Pancreas (tissue), 10 donors: ENCODE measurements at regions not wholly inside any gene's neighbourhood (a gene's known extent, or its start where the extent isn't known, plus 50 kb on each side); places are given as distances from the start of the nearest gene placed in this dataset.

Source experiments
- ATAC-seq, 4 donors: fragments of 200-7000 bp; cut with Tn5 transposase; one replicate each; pipeline versions ENCODE4 v1.8.0 to v1.9.1; 2020; ENCODE audit warnings: mild to moderate bottlenecking in 4 of 4, moderate library complexity in 4 of 4
- DNase-seq, 6 donors: peaks; one replicate each; pipeline ENCODE4 v3.0.0-alpha.2; 2020
- FAIRE-seq: peaks from 2 replicates; lab custom pipeline; 2012; peaks lifted over from hg19 to GRCh38; lab: Jason Lieb, UNC
- H3K27ac ChIP-seq, 4 donors: fragments of 200-600 bp; sonication (generic); 1 replicate in 3 of 4; 2 replicates in 1 of 4; pipeline versions ENCODE4 v1.5.0 to v1.8.0; 2020
- H3K27me3 ChIP-seq, 4 donors: fragments of 200-600 bp; one replicate each; pipeline ENCODE4 v1.8.0; 2021
- H3K36me3 ChIP-seq, 3 donors: fragments of 200-600 bp; sonication (generic) in 1 of 3; one replicate each; pipeline versions ENCODE4 v1.5.0 to v1.8.0; 2020 to 2021
- H3K4me1 ChIP-seq, 3 donors: fragments of 200-600 bp; one replicate each; pipeline ENCODE4 v1.8.0; 2021
- H3K4me3 ChIP-seq, 4 donors: fragments of 200-600 bp; sonication (generic) in 2 of 4; one replicate each; pipeline versions ENCODE4 v1.5.0 to v1.8.0; 2020 to 2021
- H3K9me3 ChIP-seq, 4 donors: fragments of 200-600 bp; one replicate each; pipeline ENCODE4 v1.8.0; 2021
- CTCF ChIP-seq, 4 donors: fragments of 200-600 bp; sonication (generic) in 3 of 4; IDR thresholded peaks; one replicate each; pipeline versions ENCODE4 v1.5.0 to v1.8.0; 2021; ENCODE audit warnings: antibody characterized with exemption in 4 of 4
- WGBS, 2 donors: extraction: QIAGEN DNeasy Blood & Tissue Kit; methylation state at CpG; one replicate each; pipeline ENCODE4 v1.1.7; 2013; 5-methylcytosine and 5-hydroxymethylcytosine counted together
- intact Hi-C, 3 donors: fragments of 100-400 bp; cut with DNase I; formaldehyde crosslinking; loops; one replicate each; pipeline versions ENCODE4 v1.11.1 to v1.14.2; 2022
- donor health status: healthy with polysubstance abuse.
- donor health status: DM: no; HTN: no; CAD: no; lungs with moderate emphysema.
- donor health status: DM: no; HTN: no; CAD: no.
- donor health status: control.
- donor health status: control.
- donor health status: Bipolar disorder and iron deficiency.
- donor health status: DM: yes; HTN: yes; CAD: no.
- donor health status: DM: no; HTN: no; CAD: no.
- donor health status: DM: no; HTN: no; CAD: no.
- donor health status: DM: yes; HTN: yes; CAD: no.

GRCh38 chr16:9296271-9296590 is 204.8 kb downstream of the HAPSTR1 start:
- Histone ChIP-seq H3K36me3 (no peaks in the 10 kb centered on the region), H3K4me3 (peak overlapping the region in 1 of 4 donors; percentile 22), H3K9me3 (no peaks in the 10 kb centered on the region), H3K4me1 (peaks cover 9 to 12% (median 11%) of the 10 kb centered on the region in 3 donors), H3K27ac (peak overlapping the region in 3 of 4 donors; percentile 65 to 78 (median 66)), H3K27me3 (no peaks in the 10 kb centered on the region)
- WGBS, 2 donors = 0 to 2% methylated on average over 2 of the region's 2 CpGs
- intact Hi-C loops = no loop called here
- DNase-seq (peak in 2 of 6 donors; percentile 44 to 51), FAIRE-seq (no peak), ATAC-seq (peak; percentile 83 to 94 (median 91))
- no peak for TF ChIP-seq CTCF (IDR thresholded peaks at IDR 0.05)

GRCh38 chr16:9297437-9298113 is 206.1 kb downstream of the HAPSTR1 start:
- ATAC-seq = peak in 1 of 4 donors; percentile 31
- Histone ChIP-seq H3K4me3 (no peak overlapping the region), H3K27ac (no peak overlapping the region), H3K4me1 (peaks cover 9 to 16% (median 12%) of the 10 kb centered on the region in 3 donors), H3K9me3 (no peaks in the 10 kb centered on the region), H3K36me3 (no peaks in the 10 kb centered on the region), H3K27me3 (no peaks in the 10 kb centered on the region)
- intact Hi-C loops = no loop called here
- peak in 2 of 6 donors; percentile 24 to 38 for DNase-seq
- 87 to 89% methylated on average over 12 of the region's 12 CpGs for WGBS, 2 donors
- TF ChIP-seq CTCF (IDR thresholded peaks at IDR 0.05) = peak in 1 of 4 donors; percentile 21
- no peak for FAIRE-seq

- H3K27ac ChIP-seq = no peak overlapping the region
- intact Hi-C loops = no loop called here
- WGBS, 2 donors = 78 to 82% methylated on average over 4 of the region's 4 CpGs
- ATAC-seq (no peak), DNase-seq (no peak), FAIRE-seq (no peak)
- H3K4me3 ChIP-seq = no peak overlapping the region
- no peaks in the 10 kb centered on the region for H3K9me3 ChIP-seq
- no peak for TF ChIP-seq CTCF (IDR thresholded peaks at IDR 0.05)
- H3K27me3 ChIP-seq = no peaks in the 10 kb centered on the region
- peaks cover 9 to 16% (median 12%) of the 10 kb centered on the region in 3 donors for H3K4me1 ChIP-seq
- H3K36me3 ChIP-seq = no peaks in the 10 kb centered on the region
These were observed 208.8 kb downstream of the HAPSTR1 start for GRCh38 chr16:9300252-9300651.

- Histone ChIP-seq H3K27me3 (no peaks in the 10 kb centered on the region), H3K36me3 (no peaks in the 10 kb centered on the region), H3K4me3 (no peak overlapping the region), H3K4me1 (peaks cover 0 to 5% (median 0%) of the 10 kb centered on the region in 3 donors), H3K27ac (peak overlapping the region in 1 of 4 donors; percentile 19), H3K9me3 (no peaks in the 10 kb centered on the region)
- 5 to 16% methylated on average over 6 of the region's 6 CpGs for WGBS, 2 donors
- intact Hi-C loops = no loop called here
- peak; percentile 36 to 82 (median 72) for DNase-seq
- peak; percentile 63 to 90 (median 81) for ATAC-seq
- no peak for TF ChIP-seq CTCF (IDR thresholded peaks at IDR 0.05)
- FAIRE-seq = no peak
These were observed 210.6 kb downstream of the HAPSTR1 start for GRCh38 chr16:9302072-9302471.

- 80 to 83% methylated on average over 3 of the region's 3 CpGs for WGBS, 2 donors
- intact Hi-C loops = no loop called here
- no peak for FAIRE-seq
- Histone ChIP-seq H3K4me1 (peaks cover 8 to 25% (median 17%) of the 10 kb centered on the region in 3 donors), H3K27ac (no peak overlapping the region), H3K27me3 (no peaks in the 10 kb centered on the region), H3K36me3 (no peaks in the 10 kb centered on the region), H3K9me3 (no peaks in the 10 kb centered on the region), H3K4me3 (no peak overlapping the region)
- no peak for ATAC-seq
- no peak for TF ChIP-seq CTCF (IDR thresholded peaks at IDR 0.05)
- DNase-seq = no peak
These were observed 215.3 kb downstream of the HAPSTR1 start for GRCh38 chr16:9306753-9307152.
